Thyroid gland (tissue), 4 donors: ENCODE measurements at regions not wholly inside any gene's neighbourhood (a gene's known extent, or its start where the extent isn't known, plus 50 kb on each side); places are given as distances from the start of the nearest gene placed in this dataset.

Source experiments
- CTCF ChIP-seq, 6 experiments: fragments of 200-600 bp in 3 of 6; fragments of 450-650 bp in 3 of 6; sonication (generic) in 3 of 6; IDR thresholded peaks; one replicate each; pipeline ENCODE4 v1.5.1; 2016 to 2019; ENCODE audit warnings: antibody characterized with exemption in 6 of 6, mild to moderate bottlenecking in 2 of 6, inconsistent platforms in 1 of 6, moderate library complexity in 1 of 6
- POLR2A ChIP-seq, 2 donors: fragments of 450-650 bp; IDR thresholded peaks; one replicate each; pipeline ENCODE4 v1.6.1; 2017; ENCODE audit warnings: antibody characterized with exemption in 2 of 2, mild to moderate bottlenecking in 2 of 2, moderate library complexity in 1 of 2

DNA sequence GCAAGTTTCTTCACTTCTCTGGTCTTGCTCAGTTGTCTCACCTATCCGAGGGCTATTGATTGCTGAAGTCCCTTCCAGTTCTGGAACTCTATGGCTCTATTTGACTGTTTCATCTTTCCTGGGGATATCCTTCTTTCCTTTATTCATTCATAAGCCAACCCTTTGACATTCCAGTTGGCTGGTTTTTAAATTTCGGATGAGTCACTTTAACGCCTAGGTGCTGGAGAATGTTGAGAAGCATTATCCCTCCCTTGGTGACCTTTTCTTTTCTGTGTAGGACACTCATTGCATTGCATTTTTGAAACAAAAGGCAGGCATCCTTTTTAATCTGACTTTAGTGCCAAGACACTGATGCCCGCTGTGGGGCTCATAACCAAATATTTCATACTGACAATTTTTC is 307.1 kb downstream of the TSN start:
- TF ChIP-seq CTCF (IDR thresholded peaks at IDR 0.05) (no peak), POLR2A (IDR thresholded peaks at IDR 0.05) (no peak)
